SU-DHL-6 (cell line): ENCODE measurements at regions not wholly inside any gene's neighbourhood (a gene's known extent, or its start where the extent isn't known, plus 50 kb on each side); places are given as distances from the start of the nearest gene placed in this dataset.

Source experiments
- EZH2phosphoT487 ChIP-seq: fragments of 200-600 bp; sonication (generic), shearing (Covaris generic); conservative IDR thresholded peaks from 2 replicates; pipeline ENCODE4 v1.6.1; 2018; ENCODE audit warnings: mild to moderate bottlenecking, antibody characterized with exemption, low read length, moderate library complexity, mixed read lengths
- TF ChIP-seq, protein P1 (sequence below): fragments of 200-600 bp; sonication (generic); IDR thresholded peaks from one replicate; pipeline ENCODE4 v1.5.1; 2017; ENCODE audit warnings: antibody characterized with exemption, mild to moderate bottlenecking, low read length, moderate library complexity; ENCODE audit not compliant: insufficient read depth, poor library complexity, severe bottlenecking

DNA sequence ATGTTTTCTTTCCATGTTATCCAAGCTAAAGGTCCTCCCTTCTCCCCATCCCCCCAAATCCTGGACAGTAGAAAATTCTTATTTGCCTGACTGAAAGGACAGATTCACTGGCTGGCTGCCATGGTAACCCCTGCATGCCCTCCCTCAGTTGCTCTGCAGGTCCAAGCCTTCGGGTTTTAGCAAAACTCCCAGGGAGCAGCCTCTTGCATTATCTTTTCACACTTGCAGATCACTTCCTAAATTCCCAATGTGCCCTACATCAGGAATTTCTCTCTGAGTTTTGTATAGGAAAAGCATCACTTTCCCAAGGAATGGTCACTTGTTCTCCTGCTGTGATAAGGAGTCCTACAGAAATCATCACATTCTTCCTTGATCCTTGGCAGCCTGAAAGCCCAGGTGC lies 75.0 kb upstream of the TENM4 start:
- TF ChIP-seq, protein P1, sequence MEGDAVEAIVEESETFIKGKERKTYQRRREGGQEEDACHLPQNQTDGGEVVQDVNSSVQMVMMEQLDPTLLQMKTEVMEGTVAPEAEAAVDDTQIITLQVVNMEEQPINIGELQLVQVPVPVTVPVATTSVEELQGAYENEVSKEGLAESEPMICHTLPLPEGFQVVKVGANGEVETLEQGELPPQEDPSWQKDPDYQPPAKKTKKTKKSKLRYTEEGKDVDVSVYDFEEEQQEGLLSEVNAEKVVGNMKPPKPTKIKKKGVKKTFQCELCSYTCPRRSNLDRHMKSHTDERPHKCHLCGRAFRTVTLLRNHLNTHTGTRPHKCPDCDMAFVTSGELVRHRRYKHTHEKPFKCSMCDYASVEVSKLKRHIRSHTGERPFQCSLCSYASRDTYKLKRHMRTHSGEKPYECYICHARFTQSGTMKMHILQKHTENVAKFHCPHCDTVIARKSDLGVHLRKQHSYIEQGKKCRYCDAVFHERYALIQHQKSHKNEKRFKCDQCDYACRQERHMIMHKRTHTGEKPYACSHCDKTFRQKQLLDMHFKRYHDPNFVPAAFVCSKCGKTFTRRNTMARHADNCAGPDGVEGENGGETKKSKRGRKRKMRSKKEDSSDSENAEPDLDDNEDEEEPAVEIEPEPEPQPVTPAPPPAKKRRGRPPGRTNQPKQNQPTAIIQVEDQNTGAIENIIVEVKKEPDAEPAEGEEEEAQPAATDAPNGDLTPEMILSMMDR, result no peak
- TF ChIP-seq EZH2phosphoT487, result no peak
